ENCODE measurements at regions not wholly inside any gene's neighbourhood (a gene's known extent, or its start where the extent isn't known, plus 50 kb on each side); places are given as distances from the start of the nearest gene placed in this dataset.

- intact Hi-C loops (cut with DNase I), result no loop called here
- 49 to 59% (median 54%) methylated on average over 18 to 21 of the region's 21 CpGs for WGBS, 4 donors
- TF ChIP-seq CTCF (IDR thresholded peaks at IDR 0.05) (no peak), POLR2A (IDR thresholded peaks at IDR 0.05) (no peak)
- no peak for ATAC-seq
- DNase-seq, result no peak
- Histone ChIP-seq H3K36me3 (no peaks in the 10 kb centered on the region), H3K4me1 (peaks cover 0 to 3% (median 0%) of the 10 kb centered on the region in 12 donors), H3K27me3 (peaks cover 0 to 61% (median 11%) of the 10 kb centered on the region in 9 donors), H3K9me3 (no peaks in the 10 kb centered on the region), H3K4me3 (no peak overlapping the region), H3K27ac (no peak overlapping the region)
Observed at GRCh38 chr17:79164913-79165695, 90.5 kb downstream of the ENGASE start.

GRCh38 chr17:79164408-79164807 lies 89.8 kb downstream of the ENGASE start:
- no peaks in the 10 kb centered on the region for H3K9me3 ChIP-seq
- H3K4me1 ChIP-seq, result peaks cover 0 to 3% (median 0%) of the 10 kb centered on the region in 12 donors
- DNase-seq (no peak), ATAC-seq (no peak)
- H3K27ac ChIP-seq, result no peak overlapping the region
- intact Hi-C loops (cut with DNase I), result no loop called here
- peaks cover 0 to 68% (median 11%) of the 10 kb centered on the region in 9 donors for H3K27me3 ChIP-seq
- H3K36me3 ChIP-seq, result no peaks in the 10 kb centered on the region
- TF ChIP-seq POLR2A (IDR thresholded peaks at IDR 0.05) (no peak), CTCF (IDR thresholded peaks at IDR 0.05) (no peak)
- H3K4me3 ChIP-seq, result no peak overlapping the region
- WGBS, 4 donors, result 81 to 87% (median 84%) methylated on average over 9 to 16 of the region's 16 CpGs

GRCh38 chr17:79163071-79163470 lies 88.4 kb downstream of the ENGASE start:
- intact Hi-C loops (cut with DNase I), result no loop called here
- TF ChIP-seq POLR2A (IDR thresholded peaks at IDR 0.05) (no peak), CTCF (IDR thresholded peaks at IDR 0.05) (no peak)
- ATAC-seq (no peak), DNase-seq (no peak)
- WGBS, 4 donors, result 67 to 92% (median 79%) methylated on average over 9 to 12 of the region's 12 CpGs
- Histone ChIP-seq H3K27ac (no peak overlapping the region), H3K9me3 (no peaks in the 10 kb centered on the region), H3K27me3 (peaks cover 0 to 76% (median 11%) of the 10 kb centered on the region in 9 donors), H3K4me1 (peaks cover 0 to 3% (median 0%) of the 10 kb centered on the region in 12 donors), H3K36me3 (no peaks in the 10 kb centered on the region), H3K4me3 (no peak overlapping the region)

- WGBS, 4 donors, result 71 to 76% (median 74%) methylated on average over 26 of the region's 26 CpGs
- no peaks in the 10 kb centered on the region for H3K36me3 ChIP-seq
- no peak overlapping the region for H3K4me3 ChIP-seq
- peaks cover 0 to 3% (median 0%) of the 10 kb centered on the region in 12 donors for H3K4me1 ChIP-seq
- ATAC-seq (no peak), DNase-seq (no peak)
- no peaks in the 10 kb centered on the region for H3K9me3 ChIP-seq
- intact Hi-C loops (cut with DNase I), result no loop called here
- TF ChIP-seq CTCF (IDR thresholded peaks at IDR 0.05), result no peak
- no peak for TF ChIP-seq POLR2A (IDR thresholded peaks at IDR 0.05)
- no peak overlapping the region for H3K27ac ChIP-seq
- H3K27me3 ChIP-seq, result peaks cover 0 to 77% (median 11%) of the 10 kb centered on the region in 9 donors
Observed at GRCh38 chr17:79162012-79162963, 87.7 kb downstream of the ENGASE start.
